A549 (cell line): ENCODE measurements at regions not wholly inside any gene's neighbourhood (a gene's known extent, or its start where the extent isn't known, plus 50 kb on each side); places are given as distances from the start of the nearest gene placed in this dataset.

Source experiments
- ATAC-seq, 2 experiments: fragments of 200-7000 bp in 1 of 2; fragments of >200 bp in 1 of 2; cut with Nextera tagmentation in 1 of 2; cut with Tn5 transposase in 1 of 2; 3 replicates each; pipeline versions ENCODE4 v1.8.0 to v1.9.1; 2018 to 2020; ENCODE audit warnings: mild to moderate bottlenecking in 1 of 2, moderate library complexity in 1 of 2
- CTCF ChIA-PET: fragments of 300-600 bp; sonication (Branson Sonifier 250); formaldehyde crosslinking; extraction: SDS; loops from one replicate; lab custom pipeline; 2021; ENCODE audit warnings: antibody characterized with exemption, inconsistent platforms; lab: Yijun Ruan, JAX
- POLR2A ChIA-PET: fragments of 350-600 bp; formaldehyde crosslinking; extraction: SDS; loops from one replicate; lab custom pipeline; 2021; ENCODE audit warnings: antibody characterized with exemption, inconsistent platforms; lab: Yijun Ruan, JAX
- DNase-seq, 2 experiments: peaks; one replicate each; pipeline versions ENCODE4 v3.0.0 to v3.0.0-alpha.2; 2011 to 2016; ENCODE audit warnings: low read depth in 1 of 2, low spot score in 1 of 2
- FAIRE-seq: peaks from 2 replicates; lab custom pipeline; 2011; peaks lifted over from hg19 to GRCh38; lab: Jason Lieb, UNC
- H3K27ac ChIP-seq, 2 experiments: fragments of >200 bp; sonication (Bioruptor Twin); formaldehyde crosslinking; 3 replicates each; pipeline ENCODE4 v1.5.1; 2016 to 2017
- H3K4me1 ChIP-seq: fragments of >200 bp; sonication (Bioruptor Twin); formaldehyde crosslinking; 3 replicates; pipeline ENCODE4 v1.6.1; 2016
- H3K4me2 ChIP-seq: fragments of >200 bp; sonication (Bioruptor Twin); formaldehyde crosslinking; 3 replicates; pipeline ENCODE4 v1.6.1; 2016
- H3K4me3 ChIP-seq: fragments of >200 bp; sonication (Bioruptor Twin); formaldehyde crosslinking; 3 replicates; pipeline ENCODE4 v1.5.1; 2016
- H3K9me3 ChIP-seq: fragments of >200 bp; sonication (Bioruptor Twin); formaldehyde crosslinking; 3 replicates; pipeline ENCODE4 v1.6.1; 2016
- CBX2 ChIP-seq: fragments of 200-600 bp; sonication (generic); IDR thresholded peaks from 2 replicates; pipeline ENCODE4 v1.6.1; 2016; ENCODE audit warnings: low read depth, mild to moderate bottlenecking, borderline replicate concordance
- CEBPB ChIP-seq, 2 experiments: fragments of >200 bp in 1 of 2; sonication (Bioruptor Twin) in 1 of 2; formaldehyde crosslinking in 1 of 2; IDR thresholded peaks; 2 replicates each; pipeline ENCODE4 v1.6.1; 2012 to 2016
- CHD2 ChIP-seq: fragments of 150-350 bp; IDR thresholded peaks from 2 replicates; pipeline ENCODE4 v1.6.1; 2014; ENCODE audit warnings: low read length; ENCODE audit not compliant: partially characterized antibody
- CHD4 ChIP-seq: fragments of 200-600 bp; sonication (generic); IDR thresholded peaks from 2 replicates; pipeline ENCODE4 v1.6.1; 2016; ENCODE audit warnings: antibody characterized with exemption, mild to moderate bottlenecking, borderline replicate concordance
- CTCF ChIP-seq: fragments of >200 bp; sonication (Bioruptor Twin); formaldehyde crosslinking; IDR thresholded peaks from 3 replicates; pipeline ENCODE4 v1.5.1; 2016
- ESRRA ChIP-seq: fragments of 150-350 bp; IDR thresholded peaks from 2 replicates; pipeline ENCODE4 v1.6.1; 2014; ENCODE audit warnings: mild to moderate bottlenecking, low read length, borderline replicate concordance
- FOSB ChIP-seq: fragments of 250-450 bp; sonication (Bioruptor Pico); IDR thresholded peaks from 2 replicates; pipeline ENCODE4 v1.5.0; 2020; ENCODE audit warnings: mild to moderate bottlenecking, moderate library complexity
- GATA3 ChIP-seq: IDR thresholded peaks from 2 replicates; pipeline ENCODE4 v1.6.1; 2012; ENCODE audit warnings: borderline replicate concordance
- HEYL ChIP-seq: fragments of 250-450 bp; sonication (Bioruptor Pico); IDR thresholded peaks from 2 replicates; pipeline ENCODE4 v1.8.0; 2021; ENCODE audit warnings: mild to moderate bottlenecking, moderate library complexity
- HOXB13 ChIP-seq: fragments of 250-450 bp; sonication (Bioruptor Pico); IDR thresholded peaks from 2 replicates; pipeline ENCODE4 v1.5.0; 2020; ENCODE audit warnings: low read depth, mild to moderate bottlenecking, moderate library complexity
- HOXB5 ChIP-seq: fragments of 250-450 bp; sonication (Bioruptor Pico); IDR thresholded peaks from 2 replicates; pipeline ENCODE4 v1.5.0; 2020; ENCODE audit warnings: mild to moderate bottlenecking, moderate library complexity
- JUN ChIP-seq, 2 experiments: fragments of >200 bp; sonication (Bioruptor Twin); formaldehyde crosslinking; IDR thresholded peaks; 2 replicates in 1 of 2; 3 replicates in 1 of 2; pipeline ENCODE4 v1.6.1; 2016 to 2017
- JUNB ChIP-seq: fragments of >200 bp; sonication (Bioruptor Twin); formaldehyde crosslinking; IDR thresholded peaks from 2 replicates; pipeline ENCODE4 v1.6.1; 2016
- MYC ChIP-seq: IDR thresholded peaks from 2 replicates; pipeline ENCODE4 v1.6.1; 2012; ENCODE audit warnings: mild to moderate bottlenecking, inconsistent platforms, low read length, improper control_type of control experiment, borderline replicate concordance
- PHF8 ChIP-seq: fragments of 200-600 bp; sonication (generic); IDR thresholded peaks from 2 replicates; pipeline ENCODE4 v1.6.1; 2016; ENCODE audit warnings: low read depth, mild to moderate bottlenecking, antibody characterized with exemption, moderate library complexity, borderline replicate concordance
- POLR2AphosphoS2 ChIP-seq: conservative IDR thresholded peaks from 2 replicates; pipeline ENCODE4 v1.6.1; 2012; ENCODE audit warnings: low read length, improper control_type of control experiment, inconsistent platforms
- RAD21 ChIP-seq, 2 experiments: fragments of >200 bp in 1 of 2; sonication (Bioruptor Twin) in 1 of 2; formaldehyde crosslinking in 1 of 2; IDR thresholded peaks in 1 of 2; conservative IDR thresholded peaks in 1 of 2; 2 replicates in 1 of 2; 3 replicates in 1 of 2; pipeline ENCODE4 v1.6.1; 2012 to 2018; ENCODE audit warnings: inconsistent platforms in 1 of 2
- RCOR1 ChIP-seq: fragments of 150-350 bp; IDR thresholded peaks from 2 replicates; pipeline ENCODE4 v1.6.1; 2014; ENCODE audit warnings: antibody characterized with exemption, low read length, low read depth
- RFX5 ChIP-seq: fragments of 450-650 bp; IDR thresholded peaks from 2 replicates; pipeline ENCODE4 v1.7.1; 2014; ENCODE audit warnings: antibody characterized with exemption, mild to moderate bottlenecking, moderate library complexity
- RNF2 ChIP-seq: fragments of 200-600 bp; sonication (generic); IDR thresholded peaks from 2 replicates; pipeline ENCODE4 v1.6.1; 2016; ENCODE audit warnings: low read depth, mild to moderate bottlenecking, antibody characterized with exemption, moderate library complexity, borderline replicate concordance
- SMC3 ChIP-seq: fragments of >200 bp; sonication (Bioruptor Twin); formaldehyde crosslinking; IDR thresholded peaks from 3 replicates; pipeline ENCODE4 v1.6.1; 2018; ENCODE audit warnings: inconsistent platforms
- SREBF2 ChIP-seq: fragments of 450-650 bp; IDR thresholded peaks from 2 replicates; pipeline ENCODE4 v1.6.1; 2014; ENCODE audit warnings: mild to moderate bottlenecking, moderate library complexity
- USF2 ChIP-seq: fragments of 450-650 bp; IDR thresholded peaks from 2 replicates; pipeline ENCODE4 v1.6.1; 2014; ENCODE audit warnings: antibody characterized with exemption
- ZFP36 ChIP-seq: fragments of 450-650 bp; IDR thresholded peaks from 2 replicates; pipeline ENCODE4 v1.6.1; 2014; ENCODE audit warnings: borderline replicate concordance; ENCODE audit not compliant: partially characterized antibody
- ZNF302 ChIP-seq: fragments of 250-450 bp; sonication (Bioruptor Pico); IDR thresholded peaks from 2 replicates; pipeline ENCODE4 v1.9.0; 2021; ENCODE audit warnings: inconsistent platforms, mild to moderate bottlenecking, moderate library complexity
- ZSCAN20 ChIP-seq: fragments of 250-450 bp; sonication (Bioruptor Pico); IDR thresholded peaks from 2 replicates; pipeline ENCODE4 v1.8.0; 2022; ENCODE audit warnings: mild to moderate bottlenecking, moderate library complexity
- WGBS: methylation state at CpG from one replicate; pipeline ENCODE4 v1.1.6; 2017; ENCODE audit errors: missing lambda C conversion rate; 5-methylcytosine and 5-hydroxymethylcytosine counted together

GRCh38 chr5:42235837-42236236 is 187.4 kb upstream of the GHR start:
- ChIA-PET CTCF (no interaction called here), POLR2A (no interaction called here)
- H3K4me3 ChIP-seq = no peak overlapping the region
- TF ChIP-seq FOSB (no peak), HOXB13 (CRISPR knock-in tag) (no peak), SREBF2 (no peak), ESRRA (no peak), CTCF (no peak), SMC3 (no peak), HEYL (CRISPR knock-in tag) (no peak), CBX2 (no peak), HOXB5 (CRISPR knock-in tag) (no peak), PHF8 (no peak), POLR2AphosphoS2 (no peak), JUNB (no peak), JUN (IDR thresholded peaks at IDR 0.05) (no peak), ZFP36 (no peak), CEBPB (IDR thresholded peaks at IDR 0.05) (no peak)
- no peaks in the 10 kb centered on the region for H3K4me1 ChIP-seq
- WGBS = 6% methylated on average over 3 of the region's 3 CpGs
- FAIRE-seq = no peak
- ATAC-seq = no peak
- no peaks in the 10 kb centered on the region for H3K9me3 ChIP-seq
- H3K4me2 ChIP-seq = no peak overlapping the region
- no peak for DNase-seq
- no peak overlapping the region for H3K27ac ChIP-seq

- DNase-seq (no peak), FAIRE-seq (no peak), ATAC-seq (no peak)
- Histone ChIP-seq H3K27ac (no peak overlapping the region), H3K9me3 (no peaks in the 10 kb centered on the region), H3K4me2 (no peak overlapping the region), H3K4me3 (no peak overlapping the region), H3K4me1 (no peaks in the 10 kb centered on the region)
- TF ChIP-seq USF2 = no peak
- TF ChIP-seq RCOR1 = no peak
- no peak for TF ChIP-seq RAD21 (conservative IDR thresholded peaks at IDR 0.05 in 1 of 2, IDR thresholded peaks at IDR 0.05 in 1 of 2)
- TF ChIP-seq CHD2 = no peak
- no peak for TF ChIP-seq MYC
- no peak for TF ChIP-seq ZNF302 (CRISPR knock-in tag)
- no peak for TF ChIP-seq ZSCAN20 (CRISPR knock-in tag)
- TF ChIP-seq RFX5 = no peak
- no peak for TF ChIP-seq GATA3
- ChIA-PET CTCF (no interaction called here), POLR2A (no interaction called here)
- 0% methylated on average over 2 of the region's 2 CpGs for WGBS
Measured at GRCh38 chr5:42241636-42242035, 181.6 kb upstream of the GHR start.

GRCh38 chr5:42242210-42242609 is 181.0 kb upstream of the GHR start:
- ATAC-seq = no peak
- H3K4me1 ChIP-seq = no peaks in the 10 kb centered on the region
- no peaks in the 10 kb centered on the region for H3K9me3 ChIP-seq
- POLR2A ChIA-PET = no interaction called here
- H3K4me2 ChIP-seq = no peak overlapping the region
- no peak for FAIRE-seq
- CTCF ChIA-PET = no interaction called here
- no peak overlapping the region for H3K27ac ChIP-seq
- DNase-seq = no peak
- no peak overlapping the region for H3K4me3 ChIP-seq
- TF ChIP-seq HOXB5 (CRISPR knock-in tag) = no peak
- no peak for TF ChIP-seq CHD4
- TF ChIP-seq SMC3 = no peak
- TF ChIP-seq ZSCAN20 (CRISPR knock-in tag) = no peak
- no peak for TF ChIP-seq RNF2
- TF ChIP-seq HOXB13 (CRISPR knock-in tag) = no peak
- 0% methylated on average over 1 of the region's 1 CpG for WGBS
